ENCODE measurements at regions not wholly inside any gene's neighbourhood (a gene's known extent, or its start where the extent isn't known, plus 50 kb on each side); places are given as distances from the start of the nearest gene placed in this dataset.

DNA sequence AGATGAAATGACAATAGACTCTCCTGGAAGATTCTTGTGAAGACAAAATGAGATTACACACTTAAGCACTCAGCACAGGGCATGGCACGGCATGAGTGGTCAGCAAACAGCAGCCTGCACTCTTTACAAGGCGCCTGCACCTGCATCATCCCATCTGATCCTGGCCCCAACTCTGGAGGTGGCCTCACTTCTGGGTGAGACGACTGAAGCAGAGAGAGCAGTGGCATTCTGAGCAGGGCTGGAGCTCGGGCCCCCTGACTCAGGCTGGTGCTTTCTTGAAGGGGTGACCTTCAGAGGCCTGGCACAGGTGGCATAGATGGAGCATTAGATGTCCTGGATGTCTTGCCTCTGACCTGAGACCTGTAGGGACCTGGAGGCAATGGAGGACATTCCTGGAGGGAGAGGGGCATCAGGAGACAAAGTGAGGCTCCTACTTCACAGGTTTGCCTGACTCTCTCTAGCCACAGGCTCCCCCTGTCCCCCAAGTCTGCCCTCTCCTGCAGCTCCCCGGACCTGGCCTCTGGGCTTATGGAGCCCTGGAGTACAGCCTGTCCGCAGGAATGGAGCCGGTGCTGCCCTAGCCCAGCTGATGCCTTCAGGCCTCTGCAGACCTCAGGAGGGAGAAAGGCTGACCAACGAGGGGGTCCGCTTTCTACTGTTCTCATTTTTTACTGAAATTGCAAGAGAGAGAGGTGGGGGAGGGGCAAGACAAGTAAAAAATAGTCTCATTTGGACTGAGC, 65.5 kb upstream of the THY1 start:
- no peaks in the 10 kb centered on the region for H3K9me3 ChIP-seq (ENCODE audit: control insufficient read depth, low read length)
- WGBS: 74% methylated on average over 9 of the region's 9 CpGs
- intact Hi-C loops (cut with DNase I): loop anchor here in 1 of 4 donors (10.0 kb wide), 1 partner anchor 236 kb away; the partner anchor contains the start of gene NECTIN1
- H3K27ac ChIP-seq (ENCODE audit: low read length): no peak overlapping the region
- no peaks in the 10 kb centered on the region for H3K27me3 ChIP-seq (ENCODE audit: control insufficient read depth, insufficient read depth)
- H3K4me1 ChIP-seq (ENCODE audit: control insufficient read depth, insufficient read depth, low read length): no peaks in the 10 kb centered on the region
- DNase-seq (no peak), ATAC-seq (no peak)
- no peak overlapping the region for H3K4me3 ChIP-seq (ENCODE audit: low read length)

DNA sequence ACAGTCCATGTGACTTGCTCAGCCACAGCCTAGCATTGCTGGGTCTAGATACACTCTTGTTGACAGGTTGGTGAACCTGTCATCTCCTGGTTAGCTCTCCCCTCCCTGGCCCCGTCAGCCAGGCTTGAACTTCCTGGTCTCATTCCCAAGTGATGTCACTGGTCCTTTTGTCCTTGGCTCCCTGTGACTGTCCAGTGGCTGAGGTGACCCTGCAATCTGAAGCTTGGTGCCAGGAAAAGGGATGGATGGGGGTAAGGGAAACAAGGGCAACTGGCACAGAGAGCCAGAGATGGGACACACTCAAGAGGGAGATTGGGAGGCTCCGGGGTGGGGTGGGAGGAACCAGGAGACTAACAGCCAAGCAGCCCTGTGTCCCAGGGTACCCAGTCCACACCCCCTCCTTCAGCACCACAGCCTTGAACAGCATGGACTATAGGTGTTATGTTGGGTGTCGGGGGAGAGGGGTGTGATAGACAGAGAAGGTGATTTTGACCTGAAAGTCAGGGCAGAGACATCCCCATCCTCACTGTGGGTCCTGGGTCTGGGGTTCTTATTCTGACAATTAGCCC, 63.8 kb upstream of the THY1 start:
- no peak for DNase-seq

DNA sequence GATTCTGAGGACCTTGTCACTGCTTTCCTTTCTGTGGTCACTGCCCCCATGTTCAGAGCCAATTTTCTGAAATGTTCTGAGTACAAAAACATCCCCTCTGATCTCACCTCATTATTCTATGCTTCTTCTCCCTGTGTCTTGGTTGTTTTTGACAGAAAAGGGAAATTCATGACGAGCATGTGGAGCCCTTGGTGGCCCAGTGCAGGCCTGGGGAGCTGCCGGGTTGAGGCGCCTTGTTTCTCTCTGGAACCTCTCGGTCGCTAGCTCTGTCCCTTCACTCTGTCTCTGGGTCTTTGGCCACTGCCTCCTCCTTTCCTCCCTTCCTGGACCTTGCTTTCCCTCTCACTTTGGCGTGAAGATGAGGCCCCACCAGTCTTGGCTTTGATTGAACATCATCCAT, 63.0 kb upstream of the THY1 start:
- no peak for DNase-seq
- Histone ChIP-seq H3K27me3 (ENCODE audit: control insufficient read depth, insufficient read depth) (no peaks in the 10 kb centered on the region), H3K4me3 (ENCODE audit: low read length) (no peak overlapping the region), H3K27ac (ENCODE audit: low read length) (no peak overlapping the region), H3K9me3 (ENCODE audit: control insufficient read depth, low read length) (no peaks in the 10 kb centered on the region), H3K4me1 (ENCODE audit: control insufficient read depth, insufficient read depth, low read length) (no peaks in the 10 kb centered on the region)
- WGBS: 70% methylated on average over 5 of the region's 6 CpGs
- ATAC-seq: no peak
- intact Hi-C loops (cut with DNase I): loop anchor here in 1 of 4 donors (10.0 kb wide), 1 partner anchor 239 kb away; the partner anchor contains the start of gene NECTIN1

More for the DNA sequence above, 63.8 kb upstream of the THY1 start:
- H3K4me1 ChIP-seq (ENCODE audit: control insufficient read depth, insufficient read depth, low read length): no peaks in the 10 kb centered on the region
- H3K27ac ChIP-seq (ENCODE audit: low read length): no peak overlapping the region
- H3K4me3 ChIP-seq (ENCODE audit: low read length): no peak overlapping the region
- no peak for ATAC-seq
- intact Hi-C loops (cut with DNase I): loop anchor here in 1 of 4 donors (10.0 kb wide), 1 partner anchor 238 kb away; the partner anchor contains the start of gene NECTIN1
- WGBS: 59% methylated on average over 3 of the region's 3 CpGs
- no peaks in the 10 kb centered on the region for H3K27me3 ChIP-seq (ENCODE audit: control insufficient read depth, insufficient read depth)
- H3K9me3 ChIP-seq (ENCODE audit: control insufficient read depth, low read length): no peaks in the 10 kb centered on the region

DNA sequence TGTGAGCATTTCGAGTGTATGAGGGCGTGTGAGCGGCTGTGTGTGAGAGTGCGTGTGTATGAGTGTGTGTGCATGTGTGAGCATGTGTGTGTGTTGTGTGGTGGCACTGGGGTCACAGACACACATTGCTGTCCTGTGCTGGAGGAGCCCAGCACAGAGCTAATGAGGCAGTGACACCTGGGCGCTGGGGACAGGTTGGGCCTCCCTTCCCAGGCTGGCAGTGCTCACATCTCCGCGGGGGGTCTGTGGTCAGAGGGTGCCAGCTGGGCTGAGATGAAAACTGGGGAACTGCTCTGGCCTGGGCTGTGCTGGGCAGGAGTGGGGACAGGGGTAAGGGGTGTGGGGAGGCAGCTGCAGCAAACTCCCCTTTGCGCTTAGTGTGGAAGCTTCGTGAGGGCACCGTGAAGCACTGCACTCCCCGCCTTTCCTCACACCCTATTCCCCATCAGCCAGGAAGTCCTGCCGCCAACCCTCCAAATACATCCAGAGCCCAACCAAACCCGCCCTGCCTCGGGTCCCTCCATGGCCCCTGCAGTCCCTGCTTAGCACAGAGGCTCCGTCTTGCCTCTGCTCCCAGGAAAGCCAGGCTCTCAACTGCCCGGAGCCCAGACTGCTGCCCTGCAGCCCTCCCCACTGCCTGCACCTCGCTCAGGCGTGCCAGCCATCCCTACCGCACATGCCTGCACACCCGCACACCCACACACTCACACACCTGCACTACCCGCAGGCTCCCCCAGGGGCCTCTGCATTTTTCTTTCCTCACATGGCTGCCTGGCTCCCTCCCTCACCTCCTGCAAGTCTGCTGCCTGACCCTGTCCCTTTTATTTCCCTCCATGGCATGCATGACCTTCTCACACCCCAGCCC, 62.0 kb upstream of the THY1 start:
- Histone ChIP-seq H3K4me1 (ENCODE audit: control insufficient read depth, insufficient read depth, low read length) (no peaks in the 10 kb centered on the region), H3K4me3 (ENCODE audit: low read length) (no peak overlapping the region), H3K27me3 (ENCODE audit: control insufficient read depth, insufficient read depth) (no peaks in the 10 kb centered on the region), H3K9me3 (ENCODE audit: control insufficient read depth, low read length) (no peaks in the 10 kb centered on the region), H3K27ac (ENCODE audit: low read length) (no peak overlapping the region)
- ATAC-seq (no peak), DNase-seq (no peak)
- intact Hi-C loops (cut with DNase I): loop anchor here in 3 of 4 donors (5.0 to 10.0 kb wide), 3 partner anchors 240 to 627 kb away; partner anchors contain the start of gene NECTIN1 (in 1 of the 3)
- WGBS: 83% methylated on average over 21 of the region's 21 CpGs

DNA sequence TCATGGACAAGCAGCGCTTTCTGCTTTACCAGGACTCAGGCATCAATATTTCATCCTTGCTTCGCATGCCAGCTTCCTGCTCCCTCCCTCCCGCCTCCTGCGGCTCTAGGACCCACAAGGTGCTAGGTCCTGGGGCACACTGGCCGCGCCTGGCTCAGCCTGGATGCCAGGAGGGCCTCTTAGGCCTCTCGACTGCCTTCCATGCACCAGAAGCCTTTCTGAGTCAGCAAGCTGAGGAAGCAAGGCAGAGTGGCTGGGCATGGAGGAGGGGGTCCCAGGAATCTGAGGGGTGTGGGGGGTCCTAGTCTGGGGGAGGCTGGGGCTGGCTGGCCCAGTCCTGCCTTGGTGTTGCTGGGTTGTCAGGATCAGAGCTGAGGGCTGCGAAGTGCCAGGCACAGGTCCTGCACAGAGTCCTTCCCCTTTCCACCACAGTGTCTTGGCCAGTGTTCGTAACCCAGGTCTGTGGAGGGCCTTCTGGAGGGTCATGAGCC, 61.0 kb upstream of the THY1 start:
- intact Hi-C loops (cut with DNase I): loop anchor here in 3 of 4 donors (5.0 to 10.0 kb wide), 3 partner anchors 241 to 628 kb away; partner anchors contain the start of gene NECTIN1 (in 1 of the 3)
- H3K4me3 ChIP-seq (ENCODE audit: low read length): no peak overlapping the region
- H3K27ac ChIP-seq (ENCODE audit: low read length): no peak overlapping the region
- H3K9me3 ChIP-seq (ENCODE audit: control insufficient read depth, low read length): no peaks in the 10 kb centered on the region
- no peak for DNase-seq
- WGBS: 83% methylated on average over 9 of the region's 9 CpGs
- no peak for ATAC-seq
- no peaks in the 10 kb centered on the region for H3K4me1 ChIP-seq (ENCODE audit: control insufficient read depth, insufficient read depth, low read length)
- H3K27me3 ChIP-seq (ENCODE audit: control insufficient read depth, insufficient read depth): no peaks in the 10 kb centered on the region

DNA sequence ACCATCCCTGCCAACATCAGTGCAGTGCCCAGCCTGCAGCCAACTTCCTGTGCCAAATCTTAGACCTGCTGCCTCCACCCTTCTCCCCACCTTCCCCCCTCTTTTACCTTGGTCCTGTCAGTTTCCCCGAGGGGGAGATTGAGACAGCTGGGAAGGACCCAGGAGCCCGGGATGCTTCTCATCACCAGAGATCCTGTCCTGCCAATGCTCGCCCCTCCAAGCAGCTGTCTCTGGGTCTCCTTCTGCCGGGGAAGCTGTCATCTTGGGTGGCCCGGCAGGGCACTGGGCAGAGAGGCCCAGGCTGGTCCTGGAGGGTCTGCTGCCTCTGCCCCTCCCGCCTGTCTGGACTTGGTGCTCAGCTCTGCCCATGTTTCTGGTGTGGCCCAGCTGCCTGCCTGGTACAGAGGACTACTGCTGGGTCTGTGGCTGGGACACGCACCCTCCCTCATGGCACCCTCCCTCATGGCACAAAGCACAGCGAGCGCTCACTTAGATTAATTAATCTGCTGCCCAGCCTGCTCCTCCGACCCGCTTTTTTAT, 60.4 kb upstream of the THY1 start:
- no peak overlapping the region for H3K27ac ChIP-seq (ENCODE audit: low read length)
- no peaks in the 10 kb centered on the region for H3K9me3 ChIP-seq (ENCODE audit: control insufficient read depth, low read length)
- ATAC-seq (no peak), DNase-seq (no peak)
- no peak overlapping the region for H3K4me3 ChIP-seq (ENCODE audit: low read length)
- H3K4me1 ChIP-seq (ENCODE audit: control insufficient read depth, insufficient read depth, low read length): no peaks in the 10 kb centered on the region
- 85% methylated on average over 11 of the region's 11 CpGs for WGBS
- intact Hi-C loops (cut with DNase I): loop anchor here in 3 of 4 donors (5.0 to 10.0 kb wide), 3 partner anchors 241 to 629 kb away; partner anchors contain the start of gene NECTIN1 (in 1 of the 3)
- no peaks in the 10 kb centered on the region for H3K27me3 ChIP-seq (ENCODE audit: control insufficient read depth, insufficient read depth)

DNA sequence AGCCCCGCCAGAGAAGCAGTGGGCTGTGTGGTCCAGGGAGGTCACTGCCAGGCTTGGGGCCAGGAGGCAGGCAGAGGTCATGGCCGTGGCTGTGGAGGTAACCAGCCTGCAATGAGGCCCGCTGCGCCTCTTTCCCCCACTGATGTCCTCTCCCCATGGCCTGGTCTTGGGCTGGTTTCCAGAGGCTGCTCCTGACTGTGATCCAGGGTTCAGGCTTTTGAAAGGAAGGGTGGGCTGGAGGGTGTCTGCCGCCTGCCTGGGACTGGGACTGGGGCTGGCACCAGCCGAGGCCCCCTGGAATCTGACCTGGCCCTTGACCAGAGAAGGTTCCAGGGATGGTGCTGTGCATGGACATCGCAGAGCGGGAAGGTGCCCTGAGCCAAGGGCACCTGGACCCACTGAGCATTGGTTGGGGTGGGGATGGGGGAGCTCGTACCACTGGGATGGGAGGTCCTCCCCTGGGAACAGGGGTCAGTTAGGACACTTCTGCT, 59.6 kb upstream of the THY1 start:
- ATAC-seq (no peak), DNase-seq (no peak)
- Histone ChIP-seq H3K4me3 (ENCODE audit: low read length) (no peak overlapping the region), H3K9me3 (ENCODE audit: control insufficient read depth, low read length) (no peaks in the 10 kb centered on the region), H3K4me1 (ENCODE audit: control insufficient read depth, insufficient read depth, low read length) (no peaks in the 10 kb centered on the region), H3K27me3 (ENCODE audit: control insufficient read depth, insufficient read depth) (no peaks in the 10 kb centered on the region), H3K27ac (ENCODE audit: low read length) (no peak overlapping the region)
- intact Hi-C loops (cut with DNase I): loop anchor here in 3 of 4 donors (5.0 to 10.0 kb wide), 3 partner anchors 242 to 630 kb away; partner anchors contain the start of gene NECTIN1 (in 1 of the 3)
- 82% methylated on average over 9 of the region's 9 CpGs for WGBS

DNA sequence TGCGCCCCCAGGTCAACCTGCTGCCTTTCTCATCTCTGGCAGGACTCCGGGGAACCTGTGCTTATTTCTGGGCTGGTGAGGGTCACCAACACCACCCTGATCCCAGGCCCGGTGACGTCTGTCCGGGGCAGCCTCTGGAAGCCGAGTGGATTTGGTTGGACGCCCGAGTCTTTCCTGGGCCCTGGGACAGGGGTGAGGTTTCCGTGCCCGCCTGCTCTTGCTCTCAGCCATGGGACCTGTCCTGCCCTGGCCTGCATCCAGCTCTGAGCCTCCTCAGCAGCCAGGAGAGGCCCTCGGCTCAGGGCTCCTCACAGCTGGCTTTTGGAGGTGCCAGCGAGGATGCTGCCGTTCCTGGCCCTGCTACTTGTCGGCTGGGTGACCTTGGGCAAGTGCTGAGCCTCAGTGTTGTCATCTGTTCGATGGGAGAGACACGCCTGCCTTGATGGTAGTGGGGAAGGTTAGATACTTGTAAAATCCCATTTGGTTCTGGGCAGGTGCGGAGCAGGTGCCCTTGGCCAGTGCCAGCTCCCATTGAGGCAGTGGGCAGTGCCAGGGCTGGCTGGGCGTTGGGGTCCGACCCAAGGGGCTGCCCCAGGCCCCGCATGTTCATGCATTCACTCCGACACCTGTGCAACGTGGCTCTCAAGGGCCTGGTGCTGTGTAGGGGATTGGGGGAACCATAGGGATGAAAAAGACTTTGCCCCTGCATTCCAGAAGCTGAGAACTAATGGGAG, 58.9 kb upstream of the THY1 start:
- WGBS: 48% methylated on average over 22 of the region's 22 CpGs
- no peaks in the 10 kb centered on the region for H3K9me3 ChIP-seq (ENCODE audit: control insufficient read depth, low read length)
- intact Hi-C loops (cut with DNase I): loop anchor here in 3 of 4 donors (5.0 to 10.0 kb wide), 3 partner anchors 243 to 630 kb away; partner anchors contain the start of gene NECTIN1 (in 1 of the 3)
- H3K4me3 ChIP-seq (ENCODE audit: low read length): no peak overlapping the region
- no peak overlapping the region for H3K27ac ChIP-seq (ENCODE audit: low read length)
- ATAC-seq: peak; percentile 31 to 36
- H3K4me1 ChIP-seq (ENCODE audit: control insufficient read depth, insufficient read depth, low read length): no peaks in the 10 kb centered on the region
- no peaks in the 10 kb centered on the region for H3K27me3 ChIP-seq (ENCODE audit: control insufficient read depth, insufficient read depth)
- peak in 2 of 3 donors; percentile 26 to 67 for DNase-seq

DNA sequence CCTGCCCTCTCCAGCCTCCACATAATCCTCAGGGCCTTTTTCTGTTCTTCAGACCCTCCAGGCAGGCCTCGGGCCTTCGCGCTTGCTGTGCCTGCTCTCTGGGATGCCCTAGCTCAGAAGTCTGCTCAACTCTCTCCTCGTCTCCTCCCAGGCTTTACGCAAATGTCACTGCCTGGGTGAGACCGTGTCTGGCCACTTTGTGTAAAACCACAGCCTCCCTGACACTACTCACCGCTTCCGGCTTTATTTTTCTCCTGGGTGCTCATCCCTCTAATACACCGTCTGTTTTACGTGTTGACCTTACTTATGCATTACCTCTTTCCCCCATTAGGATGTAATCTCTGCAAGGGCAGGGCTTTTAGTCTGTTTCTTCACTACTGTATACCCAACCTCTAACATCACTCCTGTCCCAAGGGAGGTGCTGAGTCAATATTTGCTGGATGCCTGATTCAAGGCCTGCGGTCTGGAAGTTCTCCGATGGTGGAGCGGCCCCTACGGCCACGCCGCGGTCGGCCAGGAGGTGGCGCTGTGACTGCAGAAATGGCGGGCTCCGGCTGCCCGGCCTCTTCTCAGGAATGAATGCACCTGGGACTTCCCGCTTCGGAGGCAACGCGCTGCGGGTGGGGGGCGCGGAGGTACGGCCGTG, 58.2 kb upstream of the THY1 start:
- Histone ChIP-seq H3K4me1 (ENCODE audit: control insufficient read depth, insufficient read depth, low read length) (no peaks in the 10 kb centered on the region), H3K27me3 (ENCODE audit: control insufficient read depth, insufficient read depth) (no peaks in the 10 kb centered on the region), H3K27ac (ENCODE audit: low read length) (no peak overlapping the region), H3K4me3 (ENCODE audit: low read length) (no peak overlapping the region), H3K9me3 (ENCODE audit: control insufficient read depth, low read length) (no peaks in the 10 kb centered on the region)
- peak; percentile 83 to 92 (median 90) for DNase-seq
- WGBS: 27% methylated on average over 31 of the region's 31 CpGs
- intact Hi-C loops (cut with DNase I): loop anchor here in 3 of 4 donors (5.0 to 10.0 kb wide), 3 partner anchors 244 to 631 kb away; partner anchors contain the start of gene NECTIN1 (in 1 of the 3)
- peak; percentile 72 to 87 for ATAC-seq

All from right cardiac atrium (tissue), 5 donors.